HG02610 (cell line): ENCODE measurements at regions not wholly inside any gene's neighbourhood (a gene's known extent, or its start where the extent isn't known, plus 50 kb on each side); places are given as distances from the start of the nearest gene placed in this dataset.

Experiments used
- ATAC-seq: cut with Tn5 transposase; IDR thresholded peaks from one replicate; pipeline ENCODE4 v1.9.1; 2021; ENCODE audit warnings: mild to moderate bottlenecking, moderate library complexity; ENCODE audit not compliant: unreplicated experiment

DNA sequence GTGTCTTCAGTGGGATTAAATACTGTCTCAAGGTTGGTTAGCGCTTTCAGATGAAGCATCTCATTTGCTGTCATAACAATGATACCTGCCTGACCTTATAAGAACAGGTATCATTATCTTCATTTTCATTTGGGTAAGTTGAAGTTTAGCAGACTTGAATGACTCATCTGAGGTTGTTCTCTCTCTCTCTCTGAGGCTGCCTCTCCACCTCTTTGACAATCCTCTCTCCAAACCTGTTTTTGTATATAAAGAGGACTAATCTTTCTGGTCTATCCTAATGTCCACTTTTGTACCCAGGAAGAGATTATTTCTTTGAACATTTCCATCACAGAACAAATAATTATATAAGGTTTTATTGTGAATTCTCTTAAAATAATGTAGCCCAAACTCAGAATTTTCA, 291.4 kb downstream of the KLF6 start:
- ATAC-seq = no peak

DNA sequence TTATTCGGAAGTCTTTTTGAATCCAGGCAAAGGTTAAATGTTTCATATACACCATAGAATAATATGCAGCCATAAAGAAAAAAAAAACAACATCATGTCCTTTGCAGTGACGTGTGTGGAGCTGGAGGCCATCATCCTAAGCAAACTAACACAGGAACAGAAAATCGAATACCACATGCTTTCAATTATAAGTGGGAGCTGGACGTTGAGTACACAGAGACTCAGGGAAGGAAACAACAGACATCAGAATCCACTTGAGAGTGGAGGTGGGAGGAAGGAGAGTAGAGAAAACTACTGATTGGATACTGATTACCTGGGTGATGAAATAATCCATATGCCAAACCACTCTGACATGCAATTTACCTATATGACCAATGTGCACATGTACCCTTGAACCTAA, 293.4 kb downstream of the KLF6 start:
- ATAC-seq = no peak

DNA sequence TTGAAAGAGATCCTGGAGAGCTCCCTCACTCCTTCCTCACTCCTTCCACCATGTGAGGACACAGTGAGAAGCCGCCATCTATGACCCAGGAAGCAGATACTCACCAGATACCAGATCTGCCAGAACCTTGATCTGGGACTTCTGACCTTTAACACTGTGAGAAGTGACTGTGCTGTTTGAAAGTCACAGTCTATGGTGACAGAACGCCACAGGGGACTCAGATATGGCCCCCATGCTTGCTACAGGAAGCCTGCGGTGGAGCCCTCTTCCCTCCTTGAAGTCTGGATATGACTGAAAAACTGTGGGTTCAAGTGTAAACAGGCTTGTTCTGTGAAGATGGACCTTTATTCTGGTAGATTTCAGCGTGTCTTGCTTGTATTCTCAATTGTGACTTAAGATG, 297.8 kb downstream of the KLF6 start:
- ATAC-seq = no peak

DNA sequence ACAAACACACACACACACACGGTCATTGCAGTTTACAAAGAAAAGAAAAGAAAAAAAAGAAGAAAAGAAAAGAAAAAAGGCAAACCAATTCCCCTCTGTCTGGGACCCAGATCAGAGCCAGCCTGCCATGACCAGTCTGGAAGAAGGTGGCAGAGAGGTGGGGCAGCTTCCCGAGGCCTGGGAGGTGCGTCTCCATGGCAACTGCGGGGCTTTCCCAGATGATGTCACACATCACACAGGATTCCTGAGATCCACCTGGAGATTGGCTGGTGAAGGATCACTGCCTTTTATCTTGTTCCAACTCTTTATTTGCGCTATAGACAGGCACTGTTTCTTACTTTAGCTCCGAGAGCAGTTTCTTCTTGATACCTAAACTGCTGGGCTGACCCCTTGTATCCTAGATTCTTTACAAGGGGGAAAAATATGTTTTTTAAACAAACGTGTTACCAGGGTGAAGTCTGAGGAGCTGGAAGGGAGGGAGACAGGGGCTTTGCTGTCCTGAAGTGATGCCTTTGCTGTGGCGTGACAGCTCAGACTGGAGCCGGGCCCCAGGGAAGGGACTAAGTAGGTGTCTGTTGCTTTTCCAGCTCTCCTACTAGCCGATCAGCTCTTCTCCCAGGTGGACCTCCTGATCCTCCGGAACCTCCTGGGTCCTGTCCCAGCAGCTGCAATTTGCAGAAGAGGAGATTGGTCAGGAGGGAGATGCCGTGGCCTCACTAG, 298.5 kb downstream of the KLF6 start:
- ATAC-seq = no peak

DNA sequence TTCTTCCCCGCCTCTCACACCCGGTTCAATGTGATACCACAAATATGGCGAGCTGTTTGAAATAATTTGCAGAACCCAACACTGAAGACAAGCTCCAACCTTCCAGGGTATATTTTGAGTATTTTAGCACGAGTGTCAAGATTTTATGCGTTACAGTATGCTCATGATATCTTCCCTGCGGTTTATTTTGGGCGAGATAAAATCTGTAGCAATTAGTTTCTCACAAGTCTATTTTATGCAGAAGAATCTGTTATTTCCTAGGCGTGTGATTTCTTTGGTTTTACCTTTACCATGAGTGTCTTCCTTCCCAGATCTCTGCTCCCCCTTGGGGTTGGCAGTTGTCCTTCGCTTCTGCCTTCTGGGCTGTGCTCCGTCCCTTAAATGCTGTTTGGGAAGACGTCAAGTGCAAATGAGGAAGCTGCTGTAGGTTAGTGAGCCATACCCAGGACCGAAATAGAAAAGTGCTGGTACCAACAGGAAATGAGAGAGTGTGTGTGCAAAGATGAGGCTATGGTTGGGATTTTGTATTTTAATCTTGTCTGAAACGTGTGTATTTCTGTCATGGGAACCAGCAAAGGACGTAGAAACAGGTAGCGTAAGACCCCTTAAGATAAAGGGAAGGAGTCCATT, 299.8 kb downstream of the KLF6 start:
- peak; percentile 33 for ATAC-seq

DNA sequence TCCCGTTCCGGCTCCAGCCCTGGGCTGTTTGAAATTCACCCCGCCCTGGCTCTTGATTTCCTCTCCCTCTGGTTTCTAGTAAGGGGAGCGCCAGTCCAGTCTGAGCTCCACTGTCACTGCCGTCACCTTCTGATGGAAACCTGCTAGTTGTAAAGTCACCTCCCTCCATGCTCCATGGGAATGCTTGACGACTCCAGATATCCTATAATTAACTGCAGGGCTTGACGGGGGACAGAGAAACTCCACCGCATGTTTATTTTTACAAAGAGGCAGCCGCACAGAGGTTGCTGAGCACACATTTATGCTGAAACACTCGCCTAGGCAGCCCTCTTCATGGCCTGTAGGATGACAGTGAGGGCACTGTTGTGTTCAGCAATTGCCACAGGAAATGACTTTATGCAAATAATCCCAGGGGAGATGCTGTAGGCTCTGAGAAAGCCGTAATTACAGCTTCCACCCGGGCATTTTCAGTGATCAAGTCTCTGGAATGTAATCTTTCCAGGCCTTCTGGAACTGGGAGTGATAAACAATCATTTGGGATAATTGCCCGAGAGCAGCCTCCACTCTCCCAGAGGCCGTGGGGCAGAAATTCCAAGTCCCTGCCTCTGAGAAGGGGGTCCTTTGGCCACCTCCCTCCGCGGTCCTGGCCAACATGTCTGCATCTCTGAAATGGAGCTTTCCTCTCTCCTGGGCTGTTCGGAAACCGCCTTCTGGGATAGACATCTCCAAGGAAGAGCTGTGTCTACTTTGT, 300.5 kb downstream of the KLF6 start:
- peak; percentile 66 for ATAC-seq

DNA sequence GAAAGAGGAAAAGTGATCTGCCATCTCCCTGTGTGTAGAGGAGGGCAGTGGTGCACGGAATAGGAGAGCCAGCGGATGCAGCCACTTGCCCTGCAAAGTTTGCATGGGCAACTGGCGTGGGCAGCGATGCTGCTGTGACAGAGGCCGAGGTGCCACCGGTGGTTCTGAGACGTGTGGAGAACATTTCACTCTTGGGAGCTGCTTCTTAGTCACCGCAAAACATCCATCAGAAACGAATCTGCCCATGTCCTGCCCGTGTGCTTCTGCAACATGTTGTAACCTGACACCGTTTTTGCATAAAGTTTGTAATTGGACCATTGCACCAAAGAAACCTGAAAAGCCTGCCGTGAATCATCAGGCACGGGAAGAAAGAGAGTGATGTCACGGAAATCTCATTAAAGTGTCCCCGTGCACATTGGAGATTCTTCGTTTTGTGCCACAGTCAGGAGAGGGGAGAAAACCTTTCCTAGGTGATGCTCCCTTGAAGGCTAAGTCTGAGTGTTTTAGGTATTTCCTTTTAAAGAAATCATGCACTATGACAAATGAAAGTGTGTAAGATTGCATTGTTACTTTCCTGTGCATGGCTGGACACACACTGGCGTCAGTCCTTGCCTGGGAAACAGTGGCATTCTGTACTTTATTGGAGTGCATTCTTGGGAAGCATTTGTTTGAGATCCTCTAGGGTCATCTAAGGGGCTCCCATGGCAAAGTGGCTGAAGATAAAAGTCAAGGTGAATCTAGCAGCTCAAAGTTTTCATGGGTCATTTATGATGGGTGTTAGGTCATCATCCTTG, 302.6 kb downstream of the KLF6 start:
- peak; percentile 42 for ATAC-seq

DNA sequence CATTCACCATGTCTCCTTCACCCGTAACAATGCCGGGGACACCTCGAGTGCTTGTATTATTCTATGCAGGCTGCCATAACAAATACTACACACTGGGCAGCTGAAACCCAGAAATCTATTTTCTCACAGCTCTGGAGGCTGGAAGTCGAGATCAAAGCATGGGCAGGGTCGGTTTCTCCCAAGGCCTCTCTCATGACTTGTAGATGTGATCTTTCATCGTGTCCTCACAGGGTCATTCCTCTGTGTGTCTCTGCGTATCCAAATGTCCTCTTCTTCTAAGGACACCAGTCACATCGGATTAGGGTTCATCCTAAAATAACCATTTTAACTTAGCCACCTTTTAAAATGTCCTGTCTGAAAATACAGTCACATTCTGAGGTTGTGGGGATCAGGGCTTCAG, 303.5 kb downstream of the KLF6 start:
- ATAC-seq = no peak

DNA sequence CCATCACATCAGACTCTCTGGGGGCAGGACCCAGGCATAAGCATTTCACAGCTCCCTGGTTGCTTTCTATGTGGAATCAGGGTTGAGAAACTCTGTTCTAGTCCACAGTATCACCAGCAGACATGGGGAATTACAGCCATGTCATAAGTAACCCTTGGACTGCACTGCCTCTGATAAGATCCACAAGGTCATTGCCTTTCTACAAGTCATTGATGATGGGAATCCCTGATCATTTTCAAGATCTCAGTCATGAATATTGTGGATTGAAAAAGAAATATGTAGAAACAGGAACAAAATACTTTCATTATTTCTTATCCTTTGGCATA, 304.1 kb downstream of the KLF6 start:
- no peak for ATAC-seq

DNA sequence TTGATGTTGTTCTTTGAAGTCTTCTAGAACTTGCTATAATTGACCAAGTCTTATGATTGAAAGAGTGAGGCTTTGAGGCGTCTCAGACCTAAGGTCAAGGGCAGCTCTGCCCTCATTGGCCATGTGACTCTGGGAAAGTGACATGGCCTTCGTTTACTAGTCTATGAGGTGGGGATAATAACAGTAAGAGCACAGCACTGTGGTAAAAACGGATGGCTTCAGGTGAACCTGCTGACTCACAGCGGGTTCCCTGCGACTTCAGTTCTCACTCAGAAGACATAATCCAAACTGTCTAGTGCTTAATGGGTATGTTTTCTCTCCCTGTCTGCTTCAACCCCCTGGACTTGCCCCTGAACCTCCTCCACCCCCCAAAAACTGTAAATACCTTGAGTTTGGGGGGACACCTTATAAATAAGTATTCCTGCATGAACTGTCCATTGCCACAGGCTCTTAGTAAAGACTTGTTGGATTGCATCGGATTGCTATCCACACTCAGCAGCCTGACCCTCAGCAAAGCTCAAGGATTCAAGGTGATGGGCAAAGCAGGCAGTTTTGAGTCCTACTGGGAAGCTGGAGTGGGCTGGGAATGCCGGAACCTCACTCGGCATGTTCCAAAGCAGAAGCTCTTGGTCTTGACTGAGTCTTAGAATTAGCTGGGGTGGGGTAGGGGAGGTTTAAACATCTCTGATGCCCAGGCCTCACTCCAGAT, 304.6 kb downstream of the KLF6 start:
- ATAC-seq = no peak

DNA sequence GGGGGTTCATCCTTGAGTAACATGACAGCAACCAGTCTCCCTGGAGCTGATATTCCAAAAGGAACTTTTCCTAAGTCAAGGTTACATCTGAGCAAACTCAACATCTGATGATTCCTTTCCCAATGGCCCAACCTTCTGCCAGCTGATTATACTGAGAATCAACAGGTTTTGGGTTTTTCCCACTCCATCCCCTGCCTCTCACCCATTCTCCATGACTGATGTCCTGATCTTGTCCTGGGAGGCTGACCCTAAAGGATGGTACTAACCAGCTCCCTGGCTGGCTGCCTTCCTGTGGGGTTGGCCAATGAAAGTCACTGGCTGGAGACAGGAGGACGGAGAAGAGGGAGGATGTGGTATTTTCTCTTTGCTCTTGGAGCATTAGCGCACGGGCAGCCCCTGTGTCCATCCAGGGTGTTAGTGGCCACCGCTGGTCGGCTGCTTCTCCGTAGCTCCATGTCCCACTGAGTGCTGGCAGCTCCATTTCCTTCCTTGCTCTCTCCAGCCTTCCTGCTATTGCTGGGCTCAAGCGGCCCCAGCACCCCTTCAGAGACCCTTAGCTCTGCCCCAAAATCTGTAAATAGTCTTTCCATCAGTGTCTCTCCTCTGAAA, 306.2 kb upstream of the PITRM1 start:
- no peak for ATAC-seq

DNA sequence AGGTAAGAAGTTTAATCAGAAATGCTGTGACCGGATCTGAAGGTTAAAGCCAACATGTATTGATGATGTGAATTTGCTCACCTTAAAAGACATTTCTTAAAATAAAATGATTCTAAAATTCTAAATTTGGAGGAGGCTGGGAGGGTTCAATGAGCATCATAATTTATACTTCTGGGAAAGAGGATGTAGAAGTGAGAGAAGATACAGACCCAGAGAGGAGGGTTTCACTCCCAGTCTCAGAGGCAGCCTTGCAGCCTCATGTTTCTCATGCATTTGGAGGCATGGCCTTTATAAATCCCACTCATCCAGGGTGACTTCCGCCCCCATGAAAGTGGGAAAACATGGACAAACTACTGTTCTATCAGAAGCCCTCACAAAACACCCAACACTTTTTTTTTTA, 305.6 kb upstream of the PITRM1 start:
- peak; percentile 46 for ATAC-seq

DNA sequence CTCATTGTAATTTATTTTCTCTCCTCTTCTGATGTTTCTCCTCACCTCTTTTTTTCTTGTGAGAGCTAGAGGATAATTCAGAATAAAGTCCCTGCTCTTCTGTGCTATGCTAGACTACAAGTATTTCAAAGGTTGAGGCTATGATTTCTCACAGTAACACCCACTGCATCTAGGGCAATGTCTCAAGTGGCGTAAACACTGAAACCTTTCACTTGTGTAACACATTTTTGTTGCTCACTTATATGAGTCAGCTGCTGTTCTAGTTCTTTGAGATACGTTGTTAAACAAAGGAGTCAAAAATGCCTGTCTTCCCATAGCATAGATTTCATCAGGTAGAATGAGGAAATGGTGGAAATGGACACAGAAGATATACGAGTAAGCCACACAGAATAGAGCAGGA, 305.1 kb upstream of the PITRM1 start:
- peak; percentile 34 for ATAC-seq

DNA sequence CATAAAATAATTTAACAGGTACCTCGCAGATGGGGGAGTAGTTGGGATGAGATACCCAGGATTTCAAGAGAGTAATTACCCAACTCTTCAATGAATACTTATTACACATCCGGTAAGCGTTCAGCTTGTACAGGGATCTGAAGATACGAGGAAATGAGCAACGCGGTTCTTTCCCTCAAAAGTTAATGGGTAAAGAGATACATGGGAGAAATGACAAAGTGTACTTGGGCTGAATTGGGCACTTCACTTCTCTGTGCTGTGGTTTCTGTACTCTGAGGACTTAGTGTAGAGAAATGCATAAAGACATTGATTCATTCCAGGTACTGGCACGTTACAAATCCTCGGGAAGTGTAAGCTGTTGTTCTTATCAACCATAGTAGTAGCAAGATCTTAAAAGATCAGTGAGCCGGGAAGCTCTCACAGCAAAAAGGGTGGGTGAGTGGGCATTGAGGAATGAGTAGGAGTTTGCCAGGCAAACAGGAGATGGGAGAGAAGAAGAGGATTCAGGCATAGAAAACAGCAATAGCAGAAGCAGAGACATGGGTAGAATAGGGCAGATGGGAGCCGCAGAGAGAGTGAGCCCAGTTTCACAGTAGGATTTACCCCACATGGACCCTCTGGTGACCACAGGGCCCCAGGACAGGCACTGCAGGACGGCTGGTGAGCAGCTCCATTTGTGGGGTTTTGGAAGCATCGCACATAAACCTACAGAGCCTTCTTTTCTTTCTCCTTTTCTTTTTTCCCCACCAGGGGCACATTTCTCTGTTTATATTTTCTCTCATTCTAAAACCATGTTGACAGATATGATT, 304.3 kb upstream of the PITRM1 start:
- ATAC-seq = no peak

DNA sequence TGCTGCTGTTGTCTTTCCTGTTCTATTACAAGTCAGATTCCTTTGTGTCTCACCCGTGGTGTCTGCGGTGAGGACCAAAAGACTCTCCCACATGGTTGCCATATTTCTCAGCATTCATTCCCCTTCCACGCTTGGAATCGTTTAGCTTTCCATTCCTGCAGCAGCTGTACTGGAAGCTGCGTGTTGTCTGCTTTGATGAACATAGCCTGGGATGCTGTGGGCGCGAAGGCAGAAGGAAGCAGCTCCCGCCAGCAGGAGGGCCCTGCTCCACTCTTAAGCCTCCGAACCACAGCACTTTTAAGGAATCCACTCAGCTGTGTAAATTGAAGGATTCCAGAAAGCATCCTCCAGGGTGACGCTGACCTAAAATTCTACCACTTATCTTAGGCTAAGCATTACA, 303.6 kb upstream of the PITRM1 start:
- no peak for ATAC-seq

DNA sequence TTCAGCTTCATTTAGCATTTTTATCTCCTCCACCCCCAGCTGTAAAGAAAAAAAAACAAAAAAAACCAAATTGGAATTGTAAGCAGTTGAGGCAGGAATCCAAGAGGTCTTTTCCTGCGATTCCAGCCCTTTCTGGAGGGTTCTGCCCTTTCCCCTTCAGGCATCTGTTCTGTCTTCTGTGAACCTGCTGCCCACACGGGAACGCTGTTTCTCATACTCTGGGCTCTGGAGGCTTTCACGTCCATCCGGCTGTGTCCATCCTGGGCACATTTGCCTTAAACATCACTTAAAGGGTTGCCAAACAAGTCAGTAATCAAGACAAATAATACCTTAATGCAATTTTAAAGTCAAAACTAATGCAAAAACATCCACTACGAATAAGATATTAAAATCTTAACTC, 302.8 kb upstream of the PITRM1 start:
- no peak for ATAC-seq

DNA sequence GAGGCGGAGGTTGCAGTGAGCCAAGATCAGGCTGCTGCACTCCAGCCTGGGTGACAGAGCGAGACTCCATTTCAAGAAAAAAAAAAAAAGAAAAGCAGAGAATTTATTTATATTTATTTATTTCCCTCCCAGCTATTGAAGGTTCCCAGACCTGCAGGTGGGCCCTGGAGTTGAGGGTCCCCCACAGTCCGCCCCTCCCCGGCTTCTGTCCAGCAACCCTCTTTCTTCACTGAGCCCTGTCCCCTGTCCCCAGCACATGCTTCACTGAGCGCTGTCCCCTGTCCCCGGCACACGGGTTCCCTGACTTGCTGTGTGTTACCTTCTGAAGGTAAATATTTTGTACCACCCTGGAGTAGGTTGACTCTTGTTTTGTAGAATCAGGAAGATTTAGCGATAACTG, 301.7 kb upstream of the PITRM1 start:
- ATAC-seq = no peak

DNA sequence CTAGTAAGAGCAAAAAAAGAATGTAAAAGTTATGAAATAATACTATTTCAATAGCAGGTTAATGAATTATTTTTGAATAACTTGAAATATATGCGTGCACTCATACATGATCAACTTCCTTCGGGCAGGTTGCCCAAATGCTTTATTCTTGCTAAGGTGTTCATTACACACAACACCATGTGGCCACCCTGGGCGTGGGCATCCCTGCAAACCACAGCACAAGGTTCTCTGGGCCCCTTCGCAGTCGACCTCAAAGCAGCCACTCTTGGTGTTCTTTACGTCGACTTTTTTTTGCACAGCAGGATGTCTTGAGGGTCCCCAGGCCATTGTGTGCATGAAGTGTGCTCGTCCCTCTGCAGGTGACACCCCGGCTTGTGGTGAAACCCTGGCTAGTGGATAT, 300.7 kb upstream of the PITRM1 start:
- no peak for ATAC-seq

DNA sequence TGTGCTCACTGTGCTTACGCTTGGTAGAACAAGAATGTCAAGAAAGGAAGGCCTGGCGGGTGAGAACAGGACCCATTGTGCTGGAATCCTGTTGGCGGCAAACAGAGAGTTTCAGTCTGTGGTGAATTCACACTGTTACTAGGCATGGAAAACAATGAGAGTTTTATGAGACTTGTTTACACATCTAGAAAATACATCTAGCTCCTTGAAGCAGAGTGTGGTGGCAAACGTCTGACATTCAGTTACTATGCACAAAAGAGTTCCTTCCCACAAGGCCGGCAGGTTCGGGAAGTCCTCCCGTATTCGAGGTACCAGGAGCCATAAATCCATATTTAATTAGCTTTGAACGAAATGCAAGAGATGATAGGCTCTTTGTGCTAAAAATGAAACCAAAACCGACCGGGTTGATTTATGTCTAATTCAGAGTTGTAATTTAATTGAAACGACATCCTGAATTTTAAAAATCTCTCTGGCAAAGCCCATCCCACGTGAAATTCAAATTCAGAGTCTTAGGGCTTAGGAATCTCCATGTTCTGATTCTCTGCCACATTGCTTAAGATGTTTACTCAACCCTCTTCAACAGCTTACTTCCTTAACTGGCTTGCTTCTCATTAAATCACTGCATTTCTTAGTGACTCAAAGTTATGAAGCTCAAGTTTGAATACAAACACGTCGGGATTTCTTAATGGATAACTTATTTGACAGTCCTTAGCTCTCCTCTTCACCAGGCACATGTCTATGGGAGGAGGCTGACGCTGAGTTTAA, 299.9 kb upstream of the PITRM1 start:
- ATAC-seq = no peak
